DMS53 (cell line): ENCODE measurements at regions not wholly inside any gene's neighbourhood (a gene's known extent, or its start where the extent isn't known, plus 50 kb on each side); places are given as distances from the start of the nearest gene placed in this dataset.

ENCODE experiments used
- DNase-seq: peaks from one replicate; lab custom pipeline; 2025; lab: John Stamatoyannopoulos, UW

- DNase-seq = no peak
Observed at GRCh38 chr16:81185416-81185815, 53.1 kb upstream of the BCO1 start.

GRCh38 chr16:81181013-81181720 is 57.3 kb upstream of the BCO1 start:
- peak; percentile 62 for DNase-seq

DNA sequence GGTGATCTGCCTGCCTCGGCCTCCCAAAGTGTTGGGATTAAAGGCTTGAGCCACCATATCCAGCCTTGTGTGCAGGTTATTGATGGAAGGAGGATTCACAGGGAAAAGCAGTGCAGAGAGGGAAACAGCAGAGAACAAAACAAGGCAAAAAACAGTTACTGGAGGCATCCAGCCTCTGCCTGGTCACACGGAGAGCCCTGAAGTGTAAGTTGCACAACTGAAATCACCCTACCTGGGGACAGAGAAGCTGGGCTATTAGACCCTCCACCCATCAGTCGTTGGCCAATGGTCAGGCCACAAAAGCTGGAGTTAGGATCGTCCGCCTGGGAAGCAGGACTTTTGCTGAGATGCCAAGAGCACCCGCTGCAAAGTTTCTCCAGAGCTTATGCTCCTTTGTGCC is 57.9 kb upstream of the BCO1 start:
- no peak for DNase-seq

- DNase-seq = no peak
Observed at GRCh38 chr16:81179219-81179618, 59.3 kb upstream of the BCO1 start.

- DNase-seq = peak; percentile 39
Observed at GRCh38 chr16:81175325-81175891, 63.1 kb upstream of the BCO1 start.

- no peak for DNase-seq
Observed at GRCh38 chr16:81174644-81175324, 63.7 kb upstream of the BCO1 start.

DNA sequence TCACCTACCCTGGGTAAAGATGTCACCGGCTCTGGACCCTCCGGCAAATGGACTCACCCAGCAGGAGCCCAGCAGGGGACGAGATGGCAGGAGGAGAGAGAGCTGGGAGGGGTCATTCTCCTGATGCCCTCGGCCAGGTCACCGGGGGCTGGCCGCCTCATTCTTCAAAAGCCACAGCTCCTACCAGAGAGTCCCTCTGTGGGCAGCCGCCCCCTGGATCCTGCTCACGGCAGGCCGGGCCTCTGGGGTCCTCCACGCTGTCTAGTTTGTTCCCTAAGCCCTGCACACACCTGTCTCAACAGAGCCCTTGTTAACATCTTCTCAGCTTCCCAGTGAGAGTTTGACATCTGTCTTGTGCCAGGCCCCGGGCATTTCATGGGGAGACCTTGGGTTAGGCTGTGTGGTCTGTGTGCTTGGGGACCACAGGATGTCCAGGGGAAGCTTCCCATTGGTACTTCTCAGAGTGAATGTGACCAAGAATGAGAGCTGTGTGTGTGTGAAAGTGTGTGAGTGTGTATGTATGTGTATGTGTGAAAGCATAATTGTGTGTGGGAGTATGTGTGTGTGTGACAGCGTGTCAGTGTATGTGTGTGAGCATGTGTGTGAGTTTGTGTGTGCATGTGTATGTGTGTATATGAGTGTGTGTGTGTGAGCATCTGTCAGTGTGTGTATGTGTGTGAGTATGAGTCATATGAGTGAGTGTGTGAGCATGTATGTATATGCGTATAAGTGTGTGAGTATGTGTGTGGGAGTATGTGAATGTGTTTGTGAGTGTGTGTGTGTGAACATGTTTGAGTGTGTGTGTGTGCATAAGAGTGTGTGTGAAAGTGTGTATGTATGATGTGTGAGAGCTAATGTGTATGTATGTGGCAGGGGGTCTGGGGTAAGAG is 65.5 kb upstream of the BCO1 start:
- DNase-seq = no peak

DNA sequence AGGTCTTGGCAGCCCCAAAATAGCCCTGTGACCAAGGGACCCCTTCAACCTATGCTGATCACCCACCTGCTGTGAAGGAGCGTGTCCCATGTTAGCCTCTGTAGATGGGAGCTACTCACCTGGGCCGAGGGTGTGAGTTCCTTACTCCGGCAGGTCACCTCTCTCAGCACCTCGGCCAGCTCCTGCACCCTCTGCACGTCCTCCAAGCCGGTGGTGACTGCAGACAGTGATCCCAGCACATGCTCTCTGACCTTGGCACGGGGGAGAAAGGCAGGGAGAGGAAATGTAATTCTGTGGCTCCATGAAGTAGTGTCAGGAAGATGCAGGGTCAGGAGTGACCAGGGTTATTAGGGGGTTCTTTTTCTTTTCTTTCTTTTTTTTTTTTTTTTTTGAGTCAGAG is 67.7 kb upstream of the BCO1 start:
- no peak for DNase-seq

DNA sequence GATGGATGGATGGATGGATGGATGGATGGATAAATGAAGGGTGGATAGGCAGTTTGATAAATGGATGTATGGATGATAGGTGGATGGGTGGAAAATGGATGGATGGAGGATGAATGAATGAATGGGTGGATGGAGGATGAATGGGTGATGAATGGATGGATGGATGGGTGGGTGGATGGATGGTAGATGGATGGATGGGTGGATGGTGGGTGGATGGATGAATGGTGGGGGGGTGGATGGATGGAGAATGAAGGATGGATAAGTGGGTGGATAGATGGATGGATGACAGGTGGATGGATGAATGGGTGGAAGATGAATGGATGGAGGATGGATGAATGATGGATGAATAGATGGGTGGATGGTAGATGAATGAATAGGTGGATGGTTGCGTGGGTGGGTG is 70.1 kb upstream of the BCO1 start:
- no peak for DNase-seq

- DNase-seq = no peak
Observed at GRCh38 chr16:81167851-81168250, 70.6 kb upstream of the BCO1 start.

GRCh38 chr16:81166417-81167300 is 70.5 kb upstream of the GCSH start:
- DNase-seq = no peak

GRCh38 chr16:81165411-81166097 is 69.4 kb upstream of the GCSH start:
- DNase-seq = no peak

DNA sequence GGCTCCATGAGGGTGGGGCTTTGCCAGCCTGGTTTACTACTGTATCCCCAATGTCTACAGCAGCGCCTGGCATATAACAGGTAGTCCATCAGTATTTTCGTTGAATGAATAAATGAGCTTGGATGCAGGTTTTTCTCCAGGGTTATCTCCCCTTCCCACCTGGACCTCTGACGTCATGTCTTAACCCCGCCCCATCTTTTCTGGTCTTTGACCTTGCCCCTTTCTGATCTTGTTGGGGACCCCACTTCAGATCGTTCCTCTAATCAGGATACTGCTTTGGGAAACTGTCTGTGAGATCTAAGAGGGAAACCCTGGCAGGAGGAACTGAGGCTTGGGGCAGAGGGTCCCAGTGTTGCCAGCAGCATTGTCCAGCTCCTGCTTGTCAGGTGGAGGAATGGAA is 68.8 kb upstream of the GCSH start:
- DNase-seq = no peak

DNA sequence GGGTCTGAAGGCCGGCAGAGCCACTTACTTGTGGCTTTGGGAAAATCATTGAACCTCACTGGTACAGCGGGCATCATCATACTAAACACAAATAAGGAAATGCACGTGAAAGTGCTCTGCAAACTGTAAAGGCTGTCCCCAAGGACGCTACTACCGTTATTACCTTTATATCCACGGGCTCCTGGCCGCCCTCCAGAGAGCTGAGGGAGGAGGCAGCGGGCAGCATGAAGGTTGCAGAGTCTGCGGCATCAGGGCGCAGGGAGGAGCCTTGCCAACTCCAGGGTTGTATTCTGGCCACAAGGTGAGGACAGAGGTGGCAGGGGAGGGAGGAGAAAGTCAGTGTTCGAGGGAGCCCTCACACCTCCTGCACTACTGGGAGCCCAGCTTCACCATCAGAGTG is 68.3 kb upstream of the GCSH start:
- no peak for DNase-seq

GRCh38 chr16:81163671-81164070 is 67.5 kb upstream of the GCSH start:
- no peak for DNase-seq

DNA sequence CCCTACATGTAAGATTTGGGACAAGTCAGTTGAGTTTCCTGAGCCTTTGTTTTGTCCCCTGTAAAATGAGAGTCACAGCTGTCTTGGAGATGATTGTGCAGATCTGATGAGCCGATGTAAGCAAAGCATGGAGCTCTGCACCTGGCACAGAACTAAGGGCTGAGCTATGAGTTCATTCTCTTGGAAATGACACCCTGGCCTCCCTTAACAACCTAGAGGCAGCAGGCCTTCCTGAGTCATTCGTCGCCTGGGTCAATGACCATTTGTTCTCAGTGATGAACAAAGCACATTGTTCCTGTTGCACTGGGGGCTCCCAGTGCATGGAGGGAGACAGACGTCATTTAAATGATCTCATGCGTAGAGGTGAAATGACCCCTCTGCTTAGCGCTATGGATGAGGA is 62.8 kb upstream of the GCSH start:
- DNase-seq = peak; percentile 10

DNA sequence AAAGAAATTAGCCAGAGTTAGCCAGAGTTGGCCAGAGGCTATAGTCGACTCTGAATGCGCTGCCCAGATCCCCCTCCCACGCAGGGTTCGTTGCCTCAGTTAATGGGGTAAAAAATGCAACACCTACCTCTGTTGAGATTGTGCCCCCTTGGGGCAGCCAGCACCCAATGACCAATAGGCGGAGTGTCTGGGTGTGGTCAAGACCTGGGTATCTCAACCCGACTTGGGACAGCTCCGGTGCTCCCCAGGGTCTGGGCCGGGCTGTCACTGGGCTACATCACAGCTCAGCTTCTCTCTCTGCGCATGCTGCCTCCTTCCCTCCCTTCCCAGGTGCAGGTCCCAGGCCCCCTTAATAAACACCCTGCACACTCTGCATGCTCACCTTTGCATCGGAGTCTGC is 59.6 kb upstream of the GCSH start:
- DNase-seq = no peak

DNA sequence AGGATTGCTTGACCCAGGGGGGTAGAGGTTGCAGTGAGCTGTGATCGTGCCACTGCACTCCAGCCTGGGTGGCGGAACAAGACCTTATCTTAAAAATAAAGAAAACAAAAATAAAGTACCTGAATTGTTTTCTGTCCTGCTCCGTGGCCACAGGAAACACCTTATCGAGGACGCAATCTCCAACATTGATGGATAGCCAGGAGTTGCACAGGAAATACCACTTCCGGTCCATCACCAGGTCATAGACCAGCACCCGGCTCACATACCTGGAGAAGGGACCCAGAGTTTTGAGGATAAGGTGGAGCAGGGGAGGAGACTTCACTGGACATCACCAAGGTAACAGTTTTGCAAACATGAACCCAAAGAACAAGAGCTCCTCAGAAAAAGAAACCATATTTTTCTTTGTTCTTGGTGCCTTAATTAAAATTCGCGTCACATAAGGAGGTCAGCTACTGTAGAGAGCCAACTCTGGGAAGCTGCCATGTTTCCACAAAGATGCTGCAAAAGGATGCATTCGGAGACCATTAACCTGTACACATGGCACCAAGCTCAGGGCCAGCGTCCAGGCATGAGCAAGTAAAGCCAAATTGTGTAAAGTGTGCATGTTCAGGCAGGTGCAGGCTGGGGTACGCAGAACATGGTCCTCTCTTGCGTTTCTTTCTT is 55.6 kb upstream of the GCSH start:
- no peak for DNase-seq

GRCh38 chr16:81149614-81150013 is 53.4 kb upstream of the GCSH start:
- DNase-seq = no peak

DNA sequence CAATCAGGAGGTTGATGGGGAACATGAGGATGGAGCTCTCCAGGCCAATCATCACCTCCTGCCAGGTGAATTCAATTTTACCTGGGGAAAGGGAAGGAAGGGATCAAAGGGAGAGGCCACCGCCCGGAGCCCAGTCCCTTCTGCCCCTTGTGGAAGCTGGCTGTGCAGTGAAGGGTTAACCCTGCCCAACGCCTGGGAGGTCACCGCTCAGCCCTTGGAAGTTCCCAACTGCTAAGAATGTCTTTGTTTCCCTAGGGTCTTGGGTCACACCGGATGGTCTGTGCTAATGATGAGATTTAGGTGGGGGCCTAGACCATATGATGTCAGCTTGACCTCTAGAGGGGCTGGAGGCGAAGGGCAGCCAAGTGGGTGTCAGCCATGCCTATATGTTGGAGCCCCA is 52.1 kb upstream of the GCSH start:
- DNase-seq = no peak
